Uterus (tissue), 2 donors: ENCODE measurements at regions not wholly inside any gene's neighbourhood (a gene's known extent, or its start where the extent isn't known, plus 50 kb on each side); places are given as distances from the start of the nearest gene placed in this dataset.

Experiments used
- POLR2A ChIP-seq, 2 donors: fragments of 450-650 bp; IDR thresholded peaks; one replicate each; pipeline ENCODE4 v1.6.1; 2016; ENCODE audit warnings: antibody characterized with exemption in 2 of 2, mild to moderate bottlenecking in 1 of 2, moderate library complexity in 1 of 2
- TF ChIP-seq, protein P1 (sequence below), 4 experiments: fragments of 200-600 bp in 2 of 4; fragments of 450-650 bp in 2 of 4; sonication (generic) in 2 of 4; IDR thresholded peaks; one replicate each; pipeline ENCODE4 v1.5.1; 2016 to 2019; ENCODE audit warnings: antibody characterized with exemption in 4 of 4, mild to moderate bottlenecking in 2 of 4, moderate library complexity in 1 of 4

GRCh38 chr2:22947741-22948140, 437.2 kb upstream of the KLHL29 start:
- no peak for TF ChIP-seq POLR2A (IDR thresholded peaks at IDR 0.05)
- TF ChIP-seq, protein P1, sequence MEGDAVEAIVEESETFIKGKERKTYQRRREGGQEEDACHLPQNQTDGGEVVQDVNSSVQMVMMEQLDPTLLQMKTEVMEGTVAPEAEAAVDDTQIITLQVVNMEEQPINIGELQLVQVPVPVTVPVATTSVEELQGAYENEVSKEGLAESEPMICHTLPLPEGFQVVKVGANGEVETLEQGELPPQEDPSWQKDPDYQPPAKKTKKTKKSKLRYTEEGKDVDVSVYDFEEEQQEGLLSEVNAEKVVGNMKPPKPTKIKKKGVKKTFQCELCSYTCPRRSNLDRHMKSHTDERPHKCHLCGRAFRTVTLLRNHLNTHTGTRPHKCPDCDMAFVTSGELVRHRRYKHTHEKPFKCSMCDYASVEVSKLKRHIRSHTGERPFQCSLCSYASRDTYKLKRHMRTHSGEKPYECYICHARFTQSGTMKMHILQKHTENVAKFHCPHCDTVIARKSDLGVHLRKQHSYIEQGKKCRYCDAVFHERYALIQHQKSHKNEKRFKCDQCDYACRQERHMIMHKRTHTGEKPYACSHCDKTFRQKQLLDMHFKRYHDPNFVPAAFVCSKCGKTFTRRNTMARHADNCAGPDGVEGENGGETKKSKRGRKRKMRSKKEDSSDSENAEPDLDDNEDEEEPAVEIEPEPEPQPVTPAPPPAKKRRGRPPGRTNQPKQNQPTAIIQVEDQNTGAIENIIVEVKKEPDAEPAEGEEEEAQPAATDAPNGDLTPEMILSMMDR (IDR thresholded peaks at IDR 0.05) = no peak
